Upper lobe of left lung (tissue), 6 donors: ENCODE measurements at regions not wholly inside any gene's neighbourhood (a gene's known extent, or its start where the extent isn't known, plus 50 kb on each side); places are given as distances from the start of the nearest gene placed in this dataset.
A peak's percentile ranks its signal among the peaks of the same experiment; 100 is the strongest.

Source experiments
- ATAC-seq, 2 donors: fragments of 200-7000 bp; cut with Tn5 transposase; one replicate each; pipeline ENCODE4 v1.9.1; 2022; ENCODE audit warnings: mild to moderate bottlenecking in 2 of 2, moderate library complexity in 2 of 2; ENCODE audit not compliant: low FRiP score in 2 of 2
- DNase-seq, 2 donors: peaks; one replicate each; pipeline ENCODE4 v3.0.0-alpha.2; 2019 to 2020
- H3K27ac ChIP-seq, 4 donors: fragments of 200-600 bp; sonication (generic); one replicate each; pipeline ENCODE4 v1.5.1; 2016 to 2019
- H3K27me3 ChIP-seq, 4 donors: fragments of 200-600 bp; sonication (generic); one replicate each; pipeline ENCODE4 v1.5.1; 2017 to 2019
- H3K36me3 ChIP-seq, 4 donors: fragments of 200-600 bp; sonication (generic); one replicate each; pipeline ENCODE4 v1.5.1; 2016 to 2019
- H3K4me1 ChIP-seq, 4 donors: fragments of 200-600 bp; sonication (generic); one replicate each; pipeline ENCODE4 v1.5.1; 2018 to 2019
- H3K4me3 ChIP-seq, 4 donors: fragments of 200-600 bp; sonication (generic); one replicate each; pipeline ENCODE4 v1.5.1; 2017 to 2019; ENCODE audit warnings: mild to moderate bottlenecking in 2 of 4, moderate library complexity in 1 of 4
- H3K9me3 ChIP-seq, 4 donors: fragments of 200-600 bp; sonication (generic); one replicate each; pipeline ENCODE4 v1.5.1; 2018 to 2019
- CTCF ChIP-seq, 6 experiments: fragments of 450-650 bp in 4 of 6; fragments of 200-600 bp in 2 of 6; sonication (generic) in 2 of 6; IDR thresholded peaks; one replicate each; pipeline ENCODE4 v1.5.1; 2016 to 2019; ENCODE audit warnings: antibody characterized with exemption in 6 of 6
- EP300 ChIP-seq, 4 donors: sonication (generic); formaldehyde crosslinking; IDR thresholded peaks; one replicate each; pipeline ENCODE4 v1.5.1; 2017; ENCODE audit warnings: antibody characterized with exemption in 4 of 4, control low read depth in 2 of 4
- POLR2A ChIP-seq, 4 donors: fragments of 450-650 bp; IDR thresholded peaks; one replicate each; pipeline ENCODE4 v1.5.1; 2016 to 2017; ENCODE audit warnings: antibody characterized with exemption in 4 of 4, mild to moderate bottlenecking in 2 of 4
- POLR2AphosphoS5 ChIP-seq, 2 donors: sonication (generic); formaldehyde crosslinking; IDR thresholded peaks; one replicate each; pipeline ENCODE4 v1.5.1; 2017; ENCODE audit warnings: antibody characterized with exemption in 2 of 2
- WGBS, 2 donors: methylation state at CpG; one replicate each; pipeline ENCODE4 v1.1.5; 2017 to 2018; 5-methylcytosine and 5-hydroxymethylcytosine counted together
- donor health status: DM: no; HTN: no; CAD: no; lungs with moderate emphysema.
- donor health status: DM: no; HTN: yes; CAD: no; lungs with severe emphysema.

- Histone ChIP-seq H3K9me3 (no peaks in the 10 kb centered on the region), H3K27ac (no peak overlapping the region), H3K36me3 (no peaks in the 10 kb centered on the region), H3K27me3 (no peaks in the 10 kb centered on the region), H3K4me1 (peaks cover 0 to 16% (median 7%) of the 10 kb centered on the region in 4 donors), H3K4me3 (no peak overlapping the region)
- 92 to 94% methylated on average over 7 of the region's 7 CpGs for WGBS, 2 donors
- TF ChIP-seq CTCF (IDR thresholded peaks at IDR 0.05) (no peak), POLR2A (IDR thresholded peaks at IDR 0.05) (no peak), EP300 (IDR thresholded peaks at IDR 0.05) (no peak), POLR2AphosphoS5 (IDR thresholded peaks at IDR 0.05) (no peak)
- DNase-seq (no peak), ATAC-seq (no peak)
These were observed 273.9 kb downstream of the CDC5L start for GRCh38 chr6:44661221-44662008.

- ATAC-seq: peak in 1 of 2 donors; percentile 54
- DNase-seq: peak; percentile 33 to 36
- WGBS, 2 donors: 44 to 48% methylated on average over 13 of the region's 13 CpGs
These were observed 275.1 kb downstream of the CDC5L start for GRCh38 chr6:44662461-44663121.

GRCh38 chr6:44663860-44664634 is 276.5 kb downstream of the CDC5L start:
- 87 to 91% methylated on average over 10 of the region's 10 CpGs for WGBS, 2 donors
- DNase-seq (no peak), ATAC-seq (no peak)
- TF ChIP-seq CTCF (IDR thresholded peaks at IDR 0.05): no peak
- TF ChIP-seq POLR2AphosphoS5 (IDR thresholded peaks at IDR 0.05): no peak
- no peak for TF ChIP-seq EP300 (IDR thresholded peaks at IDR 0.05)
- TF ChIP-seq POLR2A (IDR thresholded peaks at IDR 0.05): no peak
- Histone ChIP-seq H3K36me3 (no peaks in the 10 kb centered on the region), H3K4me3 (no peak overlapping the region), H3K27me3 (no peaks in the 10 kb centered on the region), H3K4me1 (peaks cover 0 to 16% (median 7%) of the 10 kb centered on the region in 4 donors), H3K9me3 (no peaks in the 10 kb centered on the region), H3K27ac (no peak overlapping the region)

More at GRCh38 chr6:44662461-44663121, 275.1 kb downstream of the CDC5L start:
- H3K36me3 ChIP-seq: no peaks in the 10 kb centered on the region
- H3K4me1 ChIP-seq: peaks cover 0 to 16% (median 7%) of the 10 kb centered on the region in 4 donors
- H3K4me3 ChIP-seq: no peak overlapping the region
- H3K27me3 ChIP-seq: no peaks in the 10 kb centered on the region
- no peak overlapping the region for H3K27ac ChIP-seq
- TF ChIP-seq POLR2AphosphoS5 (IDR thresholded peaks at IDR 0.05): no peak
- no peak for TF ChIP-seq EP300 (IDR thresholded peaks at IDR 0.05)
- TF ChIP-seq POLR2A (IDR thresholded peaks at IDR 0.05): no peak
- TF ChIP-seq CTCF (IDR thresholded peaks at IDR 0.05): no peak
- no peaks in the 10 kb centered on the region for H3K9me3 ChIP-seq

- Histone ChIP-seq H3K4me3 (no peak overlapping the region), H3K27ac (no peak overlapping the region), H3K36me3 (no peaks in the 10 kb centered on the region), H3K9me3 (no peaks in the 10 kb centered on the region), H3K4me1 (peaks cover 0 to 16% (median 7%) of the 10 kb centered on the region in 4 donors), H3K27me3 (no peaks in the 10 kb centered on the region)
- TF ChIP-seq CTCF (IDR thresholded peaks at IDR 0.05): no peak
- TF ChIP-seq EP300 (IDR thresholded peaks at IDR 0.05): no peak
- TF ChIP-seq POLR2AphosphoS5 (IDR thresholded peaks at IDR 0.05): no peak
- no peak for TF ChIP-seq POLR2A (IDR thresholded peaks at IDR 0.05)
- ATAC-seq: no peak
- 94% methylated on average over 4 of the region's 4 CpGs for WGBS, 2 donors
- no peak for DNase-seq
These were observed 277.2 kb downstream of the CDC5L start for GRCh38 chr6:44664716-44665115.
